Stimulated activated CD8-positive, alpha-beta memory T cell treated with anti-CD3 and anti-CD28 coated beads, Interleukin-2, amount 100 ng/mL, for 48 hours (primary cell): ENCODE measurements at regions not wholly inside any gene's neighbourhood (a gene's known extent, or its start where the extent isn't known, plus 50 kb on each side); places are given as distances from the start of the nearest gene placed in this dataset.
"Not testable (repeated sequence)": the region's sequence is repeated elsewhere in the genome, so short reads cannot be mapped to it uniquely, and the experiment has no call there.

Experiments used
- DNase-seq, 2 donors: peaks; one replicate each; pipeline ENCODE4 v3.0.0-alpha.2; 2020; ENCODE audit warnings: low read depth in 2 of 2

- DNase-seq: no peak
Measured at GRCh38 chr9:93813221-93814076, 141.7 kb downstream of the BARX1 start.

- DNase-seq: no peak
Measured at GRCh38 chr9:93812410-93812668, 142.8 kb downstream of the BARX1 start.

GRCh38 chr9:93810028-93810971 lies 144.9 kb downstream of the BARX1 start:
- no peak for DNase-seq

GRCh38 chr9:93809204-93809940 lies 145.8 kb downstream of the BARX1 start:
- no peak for DNase-seq

- DNase-seq: no peak
Measured at GRCh38 chr9:93808115-93809029, 146.8 kb downstream of the BARX1 start.

- DNase-seq: no peak
Measured at GRCh38 chr9:93807166-93808074, 147.7 kb downstream of the BARX1 start.

GRCh38 chr9:93801581-93802284 lies 153.4 kb downstream of the BARX1 start:
- no peak for DNase-seq

- no peak for DNase-seq
Measured at GRCh38 chr9:93801120-93801519, 154.0 kb downstream of the BARX1 start.

- no peak for DNase-seq
Measured at GRCh38 chr9:93792358-93792757, 162.8 kb downstream of the BARX1 start.

- DNase-seq: no peak
Measured at GRCh38 chr9:93786204-93786603, 169.0 kb downstream of the BARX1 start.

GRCh38 chr9:93776873-93777272 lies 178.3 kb downstream of the BARX1 start:
- DNase-seq: no peak

GRCh38 chr9:93776256-93776655 lies 178.9 kb downstream of the BARX1 start:
- DNase-seq: no peak

- no peak for DNase-seq
Measured at GRCh38 chr9:93774331-93775102, 180.6 kb downstream of the BARX1 start.

GRCh38 chr9:93771276-93771675 lies 183.9 kb downstream of the BARX1 start:
- no peak for DNase-seq

GRCh38 chr9:93761822-93762221 lies 185.4 kb downstream of the PHF2 start:
- DNase-seq: no peak

GRCh38 chr9:93750045-93750444 lies 173.7 kb downstream of the PHF2 start:
- no peak for DNase-seq

GRCh38 chr9:93748827-93749226 lies 172.4 kb downstream of the PHF2 start:
- DNase-seq: not testable (repeated sequence)

- no peak for DNase-seq
Measured at GRCh38 chr9:93731963-93732362, 155.6 kb downstream of the PHF2 start.

- no peak for DNase-seq
Measured at GRCh38 chr9:93730648-93731047, 154.3 kb downstream of the PHF2 start.
